ENCODE measurements at regions not wholly inside any gene's neighbourhood (a gene's known extent, or its start where the extent isn't known, plus 50 kb on each side); places are given as distances from the start of the nearest gene placed in this dataset.

GRCh38 chr2:5290900-5291546 is 401.2 kb upstream of the SOX11 start:
- H3K36me3 ChIP-seq (ENCODE audit: control insufficient read depth in 2 of 2, insufficient read depth in 2 of 2, low read length in 1 of 2): no peaks in the 10 kb centered on the region
- H3K4me1 ChIP-seq (ENCODE audit: control insufficient read depth in 2 of 2, insufficient read depth in 2 of 2, low read length in 2 of 2): no peaks in the 10 kb centered on the region
- no peak for DNase-seq (ENCODE audit: low read depth in 6 of 9, low spot score in 9 of 9)
- H3K27me3 ChIP-seq (ENCODE audit: control insufficient read depth in 2 of 2, insufficient read depth in 1 of 2, low read length in 1 of 2): no peaks in the 10 kb centered on the region
- 48% methylated on average over 2 of the region's 2 CpGs for WGBS
- no peak overlapping the region for H3K4me3 ChIP-seq (ENCODE audit: low read length in 2 of 2)
- no peaks in the 10 kb centered on the region for H3K9me3 ChIP-seq (ENCODE audit: control insufficient read depth in 2 of 2, insufficient read depth in 1 of 2, low read length in 1 of 2)
- H3K27ac ChIP-seq (ENCODE audit: low read depth in 1 of 2, low read length in 1 of 2): no peak overlapping the region

DNA sequence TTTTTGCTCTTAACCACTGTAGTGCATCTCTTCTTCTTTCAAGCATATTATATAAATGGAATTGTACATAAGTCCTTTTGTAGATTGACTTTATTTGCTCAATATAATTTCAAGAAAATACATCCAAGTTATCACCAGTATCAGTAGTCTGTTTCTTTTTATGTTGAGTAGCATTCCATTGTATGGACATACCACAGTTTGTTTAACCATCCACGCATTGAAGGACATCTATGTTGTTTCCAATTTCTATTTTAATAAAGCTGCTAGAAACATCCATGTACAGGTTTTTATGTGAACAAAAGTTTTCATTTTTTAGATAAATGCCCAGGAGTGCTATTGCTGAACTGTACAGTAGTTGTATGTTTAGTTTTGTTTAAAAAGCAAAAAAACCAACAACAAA is 387.5 kb upstream of the SOX11 start:
- H3K4me1 ChIP-seq (ENCODE audit: control insufficient read depth in 2 of 2, insufficient read depth in 2 of 2, low read length in 2 of 2): no peaks in the 10 kb centered on the region
- no peak overlapping the region for H3K4me3 ChIP-seq (ENCODE audit: low read length in 2 of 2)
- H3K9me3 ChIP-seq (ENCODE audit: control insufficient read depth in 2 of 2, insufficient read depth in 1 of 2, low read length in 1 of 2): no peaks in the 10 kb centered on the region
- H3K27ac ChIP-seq (ENCODE audit: low read depth in 1 of 2, low read length in 1 of 2): no peak overlapping the region
- no peak for DNase-seq (ENCODE audit: low read depth in 6 of 9, low spot score in 9 of 9)
- WGBS: 96% methylated on average over 1 of the region's 1 CpG
- H3K27me3 ChIP-seq (ENCODE audit: control insufficient read depth in 2 of 2, insufficient read depth in 1 of 2, low read length in 1 of 2): no peaks in the 10 kb centered on the region
- H3K36me3 ChIP-seq (ENCODE audit: control insufficient read depth in 2 of 2, insufficient read depth in 2 of 2, low read length in 1 of 2): no peaks in the 10 kb centered on the region

GRCh38 chr2:5315041-5315440 is 377.1 kb upstream of the SOX11 start:
- 68% methylated on average over 2 of the region's 2 CpGs for WGBS
- DNase-seq (ENCODE audit: low read depth in 6 of 9, low spot score in 9 of 9): no peak
- H3K27ac ChIP-seq (ENCODE audit: low read depth in 1 of 2, low read length in 1 of 2): no peak overlapping the region
- H3K36me3 ChIP-seq (ENCODE audit: control insufficient read depth in 2 of 2, insufficient read depth in 2 of 2, low read length in 1 of 2): no peaks in the 10 kb centered on the region
- no peaks in the 10 kb centered on the region for H3K27me3 ChIP-seq (ENCODE audit: control insufficient read depth in 2 of 2, insufficient read depth in 1 of 2, low read length in 1 of 2)
- no peaks in the 10 kb centered on the region for H3K9me3 ChIP-seq (ENCODE audit: control insufficient read depth in 2 of 2, insufficient read depth in 1 of 2, low read length in 1 of 2)
- H3K4me1 ChIP-seq (ENCODE audit: control insufficient read depth in 2 of 2, insufficient read depth in 2 of 2, low read length in 2 of 2): no peaks in the 10 kb centered on the region
- H3K4me3 ChIP-seq (ENCODE audit: low read length in 2 of 2): no peak overlapping the region

DNA sequence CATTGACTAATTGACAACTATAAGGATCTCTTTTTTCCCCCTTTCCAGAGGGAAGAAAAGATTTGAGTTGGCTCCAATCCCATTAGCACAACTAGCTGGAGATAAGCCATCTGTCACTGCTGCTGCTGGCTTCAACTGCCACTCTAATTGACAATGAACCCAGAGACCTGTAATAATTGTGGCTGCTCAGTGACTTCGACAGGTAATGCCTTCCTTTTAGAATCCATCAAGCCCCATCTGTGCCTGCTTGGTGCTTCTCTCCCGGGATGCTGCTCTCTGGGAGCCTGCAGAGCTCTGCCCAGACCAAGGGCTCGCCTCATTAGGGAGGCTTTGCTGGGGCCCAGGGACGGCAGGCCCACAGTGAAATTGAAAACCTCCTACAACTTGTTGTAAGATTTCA is 376.7 kb upstream of the SOX11 start:
- no peaks in the 10 kb centered on the region for H3K27me3 ChIP-seq (ENCODE audit: control insufficient read depth in 2 of 2, insufficient read depth in 1 of 2, low read length in 1 of 2)
- H3K27ac ChIP-seq (ENCODE audit: low read depth in 1 of 2, low read length in 1 of 2): no peak overlapping the region
- H3K4me3 ChIP-seq (ENCODE audit: low read length in 2 of 2): no peak overlapping the region
- DNase-seq (ENCODE audit: low read depth in 6 of 9, low spot score in 9 of 9): no peak
- no peaks in the 10 kb centered on the region for H3K36me3 ChIP-seq (ENCODE audit: control insufficient read depth in 2 of 2, insufficient read depth in 2 of 2, low read length in 1 of 2)
- 78% methylated on average over 4 of the region's 4 CpGs for WGBS
- no peaks in the 10 kb centered on the region for H3K4me1 ChIP-seq (ENCODE audit: control insufficient read depth in 2 of 2, insufficient read depth in 2 of 2, low read length in 2 of 2)
- H3K9me3 ChIP-seq (ENCODE audit: control insufficient read depth in 2 of 2, insufficient read depth in 1 of 2, low read length in 1 of 2): no peaks in the 10 kb centered on the region

GRCh38 chr2:5316001-5316490 is 376.1 kb upstream of the SOX11 start:
- H3K9me3 ChIP-seq (ENCODE audit: control insufficient read depth in 2 of 2, insufficient read depth in 1 of 2, low read length in 1 of 2): no peaks in the 10 kb centered on the region
- 82% methylated on average over 1 of the region's 1 CpG for WGBS
- H3K36me3 ChIP-seq (ENCODE audit: control insufficient read depth in 2 of 2, insufficient read depth in 2 of 2, low read length in 1 of 2): no peaks in the 10 kb centered on the region
- H3K4me1 ChIP-seq (ENCODE audit: control insufficient read depth in 2 of 2, insufficient read depth in 2 of 2, low read length in 2 of 2): no peaks in the 10 kb centered on the region
- H3K4me3 ChIP-seq (ENCODE audit: low read length in 2 of 2): no peak overlapping the region
- no peaks in the 10 kb centered on the region for H3K27me3 ChIP-seq (ENCODE audit: control insufficient read depth in 2 of 2, insufficient read depth in 1 of 2, low read length in 1 of 2)
- no peak overlapping the region for H3K27ac ChIP-seq (ENCODE audit: low read depth in 1 of 2, low read length in 1 of 2)
- no peak for DNase-seq (ENCODE audit: low read depth in 6 of 9, low spot score in 9 of 9)

GRCh38 chr2:5319493-5319892 is 372.7 kb upstream of the SOX11 start:
- no peaks in the 10 kb centered on the region for H3K4me1 ChIP-seq (ENCODE audit: control insufficient read depth in 2 of 2, insufficient read depth in 2 of 2, low read length in 2 of 2)
- H3K9me3 ChIP-seq (ENCODE audit: control insufficient read depth in 2 of 2, insufficient read depth in 1 of 2, low read length in 1 of 2): no peaks in the 10 kb centered on the region
- H3K27me3 ChIP-seq (ENCODE audit: control insufficient read depth in 2 of 2, insufficient read depth in 1 of 2, low read length in 1 of 2): no peaks in the 10 kb centered on the region
- no peak for DNase-seq (ENCODE audit: low read depth in 6 of 9, low spot score in 9 of 9)
- H3K4me3 ChIP-seq (ENCODE audit: low read length in 2 of 2): no peak overlapping the region
- WGBS: 95% methylated on average over 1 of the region's 1 CpG
- H3K36me3 ChIP-seq (ENCODE audit: control insufficient read depth in 2 of 2, insufficient read depth in 2 of 2, low read length in 1 of 2): no peaks in the 10 kb centered on the region
- H3K27ac ChIP-seq (ENCODE audit: low read depth in 1 of 2, low read length in 1 of 2): no peak overlapping the region

GRCh38 chr2:5322396-5322795 is 369.8 kb upstream of the SOX11 start:
- Histone ChIP-seq H3K27me3 (ENCODE audit: control insufficient read depth in 2 of 2, insufficient read depth in 1 of 2, low read length in 1 of 2) (no peaks in the 10 kb centered on the region), H3K36me3 (ENCODE audit: control insufficient read depth in 2 of 2, insufficient read depth in 2 of 2, low read length in 1 of 2) (no peaks in the 10 kb centered on the region), H3K4me1 (ENCODE audit: control insufficient read depth in 2 of 2, insufficient read depth in 2 of 2, low read length in 2 of 2) (no peaks in the 10 kb centered on the region), H3K4me3 (ENCODE audit: low read length in 2 of 2) (no peak overlapping the region), H3K9me3 (ENCODE audit: control insufficient read depth in 2 of 2, insufficient read depth in 1 of 2, low read length in 1 of 2) (no peaks in the 10 kb centered on the region), H3K27ac (ENCODE audit: low read depth in 1 of 2, low read length in 1 of 2) (no peak overlapping the region)
- no peak for DNase-seq (ENCODE audit: low read depth in 6 of 9, low spot score in 9 of 9)
- WGBS: 76% methylated on average over 4 of the region's 4 CpGs

DNA sequence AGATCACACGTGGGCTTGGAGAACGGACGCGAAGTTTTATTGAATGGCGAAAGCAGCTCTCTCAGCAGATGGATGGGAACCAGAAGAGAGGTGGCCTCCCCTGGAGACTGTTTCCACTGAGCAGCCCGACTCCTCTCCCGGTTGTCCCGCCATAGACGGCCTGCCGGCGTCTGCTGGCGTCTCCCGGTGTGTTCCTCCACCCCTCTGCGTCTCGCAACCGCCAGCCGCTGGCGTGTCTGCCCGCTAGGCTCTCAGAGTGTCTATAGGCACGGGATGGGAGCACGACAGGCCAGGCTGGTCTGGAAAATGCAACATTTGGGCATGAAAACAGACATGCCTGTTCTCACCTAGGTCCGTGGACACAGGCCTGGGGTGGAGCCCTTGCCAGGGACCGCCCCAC is 366.7 kb upstream of the SOX11 start:
- DNase-seq (ENCODE audit: low read depth in 6 of 9, low spot score in 9 of 9): no peak
- 95% methylated on average over 23 of the region's 23 CpGs for WGBS

DNA sequence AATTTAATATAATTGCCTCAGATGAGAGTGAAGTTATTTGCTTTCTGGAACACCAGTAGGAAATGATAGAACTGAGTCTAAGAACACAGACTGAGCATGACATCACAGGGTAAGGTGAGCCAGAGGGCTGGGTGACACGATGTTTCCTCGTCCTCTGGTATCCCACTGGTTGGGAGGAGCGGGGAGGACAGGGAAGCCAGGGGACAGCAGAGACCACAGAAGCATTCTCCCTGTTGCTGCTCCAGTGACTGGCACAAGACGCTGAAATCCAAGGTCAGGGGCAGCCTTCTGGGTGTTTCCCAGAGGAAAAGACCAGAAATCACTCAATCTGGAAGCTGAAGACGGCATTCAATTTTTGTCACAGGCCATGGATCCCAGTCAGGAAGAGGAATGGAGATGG is 363.4 kb upstream of the SOX11 start:
- Histone ChIP-seq H3K36me3 (ENCODE audit: control insufficient read depth in 2 of 2, insufficient read depth in 2 of 2, low read length in 1 of 2) (no peaks in the 10 kb centered on the region), H3K9me3 (ENCODE audit: control insufficient read depth in 2 of 2, insufficient read depth in 1 of 2, low read length in 1 of 2) (no peaks in the 10 kb centered on the region), H3K27me3 (ENCODE audit: control insufficient read depth in 2 of 2, insufficient read depth in 1 of 2, low read length in 1 of 2) (no peaks in the 10 kb centered on the region), H3K4me3 (ENCODE audit: low read length in 2 of 2) (no peak overlapping the region), H3K27ac (ENCODE audit: low read depth in 1 of 2, low read length in 1 of 2) (no peak overlapping the region), H3K4me1 (ENCODE audit: control insufficient read depth in 2 of 2, insufficient read depth in 2 of 2, low read length in 2 of 2) (no peaks in the 10 kb centered on the region)
- 86% methylated on average over 5 of the region's 5 CpGs for WGBS
- no peak for DNase-seq (ENCODE audit: low read depth in 6 of 9, low spot score in 9 of 9)

More for the DNA sequence above, 366.7 kb upstream of the SOX11 start:
- Histone ChIP-seq H3K4me1 (ENCODE audit: control insufficient read depth in 2 of 2, insufficient read depth in 2 of 2, low read length in 2 of 2) (no peaks in the 10 kb centered on the region), H3K4me3 (ENCODE audit: low read length in 2 of 2) (no peak overlapping the region), H3K36me3 (ENCODE audit: control insufficient read depth in 2 of 2, insufficient read depth in 2 of 2, low read length in 1 of 2) (no peaks in the 10 kb centered on the region), H3K9me3 (ENCODE audit: control insufficient read depth in 2 of 2, insufficient read depth in 1 of 2, low read length in 1 of 2) (no peaks in the 10 kb centered on the region), H3K27me3 (ENCODE audit: control insufficient read depth in 2 of 2, insufficient read depth in 1 of 2, low read length in 1 of 2) (no peaks in the 10 kb centered on the region), H3K27ac (ENCODE audit: low read depth in 1 of 2, low read length in 1 of 2) (no peak overlapping the region)
